Fibroblast of mammary gland (primary cell): ENCODE measurements at regions not wholly inside any gene's neighbourhood (a gene's known extent, or its start where the extent isn't known, plus 50 kb on each side); places are given as distances from the start of the nearest gene placed in this dataset.

Experiments used
- DNase-seq: peaks from one replicate; pipeline ENCODE4 v3.0.0-alpha.2; 2010; ENCODE audit warnings: low read depth
- H3K4me3 ChIP-seq: 2 replicates; pipeline ENCODE4 v1.5.1; 2011; ENCODE audit warnings: low read depth, mild to moderate bottlenecking, low read length, moderate library complexity; ENCODE audit not compliant: control insufficient read depth
- TF ChIP-seq, protein P1 (sequence below): conservative IDR thresholded peaks from 2 replicates; pipeline ENCODE4 v1.5.1; 2011; ENCODE audit warnings: low read depth, low read length, inconsistent platforms; ENCODE audit not compliant: control insufficient read depth, insufficient read depth

GRCh38 chr1:55578646-55579045, 363.5 kb upstream of the USP24 start:
- TF ChIP-seq, protein P1, sequence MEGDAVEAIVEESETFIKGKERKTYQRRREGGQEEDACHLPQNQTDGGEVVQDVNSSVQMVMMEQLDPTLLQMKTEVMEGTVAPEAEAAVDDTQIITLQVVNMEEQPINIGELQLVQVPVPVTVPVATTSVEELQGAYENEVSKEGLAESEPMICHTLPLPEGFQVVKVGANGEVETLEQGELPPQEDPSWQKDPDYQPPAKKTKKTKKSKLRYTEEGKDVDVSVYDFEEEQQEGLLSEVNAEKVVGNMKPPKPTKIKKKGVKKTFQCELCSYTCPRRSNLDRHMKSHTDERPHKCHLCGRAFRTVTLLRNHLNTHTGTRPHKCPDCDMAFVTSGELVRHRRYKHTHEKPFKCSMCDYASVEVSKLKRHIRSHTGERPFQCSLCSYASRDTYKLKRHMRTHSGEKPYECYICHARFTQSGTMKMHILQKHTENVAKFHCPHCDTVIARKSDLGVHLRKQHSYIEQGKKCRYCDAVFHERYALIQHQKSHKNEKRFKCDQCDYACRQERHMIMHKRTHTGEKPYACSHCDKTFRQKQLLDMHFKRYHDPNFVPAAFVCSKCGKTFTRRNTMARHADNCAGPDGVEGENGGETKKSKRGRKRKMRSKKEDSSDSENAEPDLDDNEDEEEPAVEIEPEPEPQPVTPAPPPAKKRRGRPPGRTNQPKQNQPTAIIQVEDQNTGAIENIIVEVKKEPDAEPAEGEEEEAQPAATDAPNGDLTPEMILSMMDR: no peak
- DNase-seq: no peak
- H3K4me3 ChIP-seq: no peak overlapping the region

DNA sequence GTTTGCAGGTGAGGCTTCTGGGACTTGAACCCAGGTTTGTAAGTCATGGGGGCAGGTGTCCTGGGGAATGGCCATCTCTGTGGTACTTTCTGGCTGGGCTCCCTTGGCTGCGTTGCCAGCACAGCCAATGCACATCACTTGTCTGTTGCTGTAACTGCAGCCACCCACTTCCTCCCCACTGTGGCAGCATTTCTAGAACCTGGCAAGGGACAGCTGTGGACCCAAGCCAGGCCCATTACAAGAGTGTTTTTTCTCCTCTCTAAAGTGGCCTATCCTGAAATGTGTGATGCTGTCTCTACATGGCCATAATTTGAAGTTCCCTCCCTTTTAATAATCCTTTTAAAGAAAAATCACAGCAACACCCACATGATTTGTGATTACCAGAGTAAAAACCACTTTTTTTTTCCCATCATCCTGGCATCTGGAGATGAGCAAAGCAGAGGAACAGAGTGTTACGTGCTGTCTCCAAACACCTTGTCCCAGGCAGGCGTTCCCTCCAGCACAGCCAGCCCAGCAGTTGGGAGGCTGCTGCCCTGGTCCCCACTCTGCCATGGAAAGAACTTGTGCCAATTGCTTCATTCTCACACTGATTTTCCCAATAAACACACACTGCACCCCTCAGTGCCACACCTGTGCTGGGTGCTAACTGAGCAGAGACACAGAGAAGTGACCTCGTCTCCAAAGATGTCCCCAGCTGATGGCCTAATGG, 360.6 kb upstream of the USP24 start:
- TF ChIP-seq, protein P1: no peak
- no peak overlapping the region for H3K4me3 ChIP-seq
- no peak for DNase-seq

DNA sequence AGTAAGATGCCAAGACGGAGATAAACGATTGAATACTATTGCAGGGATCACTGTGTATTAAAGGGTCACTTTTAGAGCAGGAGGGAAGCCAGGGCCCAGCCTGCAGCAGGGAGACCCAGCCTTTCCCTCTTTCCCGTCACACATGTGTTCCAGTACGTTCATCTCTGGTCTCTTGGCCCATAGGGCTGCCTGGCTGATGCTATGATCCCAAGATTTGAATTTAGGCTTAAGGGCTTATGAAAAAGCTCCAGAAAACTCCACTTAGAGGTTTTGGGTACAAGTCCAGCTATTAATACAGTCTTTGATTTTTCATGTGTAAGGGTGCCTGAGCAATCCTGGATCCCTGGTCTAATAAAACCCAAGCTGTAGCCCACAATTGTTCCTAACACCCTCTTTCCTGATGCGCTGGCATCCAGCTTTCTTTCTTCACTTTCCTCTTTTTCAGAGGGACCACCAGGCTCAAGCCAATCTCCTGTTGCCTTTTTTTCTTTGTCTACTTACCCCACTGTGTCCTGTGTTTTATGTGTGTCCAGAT, 359.6 kb upstream of the USP24 start:
- TF ChIP-seq, protein P1: no peak
- DNase-seq: no peak
- no peak overlapping the region for H3K4me3 ChIP-seq

GRCh38 chr1:55572878-55573734, 357.9 kb upstream of the USP24 start:
- DNase-seq: peak; percentile 61
- TF ChIP-seq, protein P1: no peak
- H3K4me3 ChIP-seq: no peak overlapping the region

DNA sequence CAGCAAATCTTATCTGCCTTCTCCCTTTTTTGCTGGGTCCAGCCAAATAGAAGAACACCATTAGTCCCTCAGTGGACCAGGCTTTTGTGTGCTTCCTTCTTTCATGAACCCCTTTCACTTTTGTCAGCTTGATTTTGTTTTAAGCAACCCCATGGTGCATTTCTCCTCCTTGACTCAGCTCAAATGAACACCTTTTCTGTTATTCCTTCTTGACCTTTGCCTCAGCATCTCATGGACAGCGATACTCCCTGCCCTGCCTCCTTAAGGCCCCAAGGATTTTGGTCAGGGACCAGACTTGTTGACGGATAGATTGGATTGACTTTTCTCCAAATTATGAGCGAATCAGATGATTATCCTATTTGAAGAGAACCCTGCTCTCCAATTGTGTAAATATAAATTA, 356.6 kb upstream of the USP24 start:
- DNase-seq: no peak
- TF ChIP-seq, protein P1: no peak
- no peak overlapping the region for H3K4me3 ChIP-seq

- no peak for DNase-seq
- no peak overlapping the region for H3K4me3 ChIP-seq
- TF ChIP-seq, protein P1: no peak
Measured at GRCh38 chr1:55569417-55569816, 354.3 kb upstream of the USP24 start.
